ENCODE measurements at regions not wholly inside any gene's neighbourhood (a gene's known extent, or its start where the extent isn't known, plus 50 kb on each side); places are given as distances from the start of the nearest gene placed in this dataset.

DNA sequence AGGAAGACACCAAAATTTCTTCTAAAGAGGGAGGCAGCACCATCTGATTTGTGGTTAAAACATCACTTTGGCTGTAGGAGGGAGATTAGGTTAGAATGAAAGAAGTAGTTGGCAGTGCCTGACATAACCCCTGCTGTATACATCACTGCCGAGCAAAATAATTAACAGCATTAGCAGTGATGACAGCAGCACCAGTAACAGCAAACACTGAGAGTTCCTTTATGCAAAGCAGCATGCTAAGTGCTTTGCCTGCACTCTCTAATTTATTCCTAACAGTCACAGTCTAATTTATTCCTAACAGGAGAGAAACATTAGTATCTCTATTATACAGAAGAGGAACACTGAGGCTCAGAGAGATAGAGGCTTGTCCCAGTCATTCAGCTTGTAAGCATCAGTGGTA lies 1469.7 kb downstream of the AACS start (continued):
- TF ChIP-seq, protein P1, sequence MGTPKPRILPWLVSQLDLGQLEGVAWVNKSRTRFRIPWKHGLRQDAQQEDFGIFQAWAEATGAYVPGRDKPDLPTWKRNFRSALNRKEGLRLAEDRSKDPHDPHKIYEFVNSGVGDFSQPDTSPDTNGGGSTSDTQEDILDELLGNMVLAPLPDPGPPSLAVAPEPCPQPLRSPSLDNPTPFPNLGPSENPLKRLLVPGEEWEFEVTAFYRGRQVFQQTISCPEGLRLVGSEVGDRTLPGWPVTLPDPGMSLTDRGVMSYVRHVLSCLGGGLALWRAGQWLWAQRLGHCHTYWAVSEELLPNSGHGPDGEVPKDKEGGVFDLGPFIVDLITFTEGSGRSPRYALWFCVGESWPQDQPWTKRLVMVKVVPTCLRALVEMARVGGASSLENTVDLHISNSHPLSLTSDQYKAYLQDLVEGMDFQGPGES (IDR thresholded peaks at IDR 0.05), result no peak
- no peak for TF ChIP-seq FOXK2 (IDR thresholded peaks at IDR 0.05)
- TF ChIP-seq, protein P2, sequence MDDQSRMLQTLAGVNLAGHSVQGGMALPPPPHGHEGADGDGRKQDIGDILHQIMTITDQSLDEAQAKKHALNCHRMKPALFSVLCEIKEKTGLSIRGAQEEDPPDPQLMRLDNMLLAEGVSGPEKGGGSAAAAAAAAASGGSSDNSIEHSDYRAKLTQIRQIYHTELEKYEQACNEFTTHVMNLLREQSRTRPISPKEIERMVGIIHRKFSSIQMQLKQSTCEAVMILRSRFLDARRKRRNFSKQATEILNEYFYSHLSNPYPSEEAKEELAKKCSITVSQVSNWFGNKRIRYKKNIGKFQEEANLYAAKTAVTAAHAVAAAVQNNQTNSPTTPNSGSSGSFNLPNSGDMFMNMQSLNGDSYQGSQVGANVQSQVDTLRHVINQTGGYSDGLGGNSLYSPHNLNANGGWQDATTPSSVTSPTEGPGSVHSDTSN (IDR thresholded peaks at IDR 0.05; ENCODE audit: insufficient replicate concordance, low read depth, low read length), result no peak
- TF ChIP-seq JUND (IDR thresholded peaks at IDR 0.05; ENCODE audit: low read depth, low read length), result no peak

DNA sequence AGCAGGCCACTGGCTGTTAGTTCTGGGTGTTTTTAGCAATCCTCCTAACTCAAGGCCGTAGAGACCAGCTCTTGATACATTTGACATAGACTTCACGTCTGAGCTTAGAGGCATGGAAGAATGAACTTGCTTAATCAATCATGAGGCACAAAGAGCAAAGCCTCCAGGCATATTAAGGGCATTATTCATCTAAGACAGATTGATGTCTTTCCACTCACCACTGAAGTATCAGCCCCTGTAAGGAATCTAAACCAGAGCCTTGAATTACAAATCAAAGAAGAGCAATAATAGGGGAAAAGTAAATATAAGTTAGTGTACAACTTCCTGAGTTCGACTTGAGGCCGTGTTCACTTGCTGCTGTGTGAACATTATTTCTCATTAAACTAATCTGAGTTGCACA lies 1470.7 kb downstream of the AACS start:
- no peak overlapping the region for H3K9ac ChIP-seq (ENCODE audit: control insufficient read depth, insufficient read depth, low read length)
- H3K4me3 ChIP-seq, result no peak overlapping the region
- H3K4me1 ChIP-seq (ENCODE audit: control insufficient read depth, insufficient read depth, low read length), result no peaks in the 10 kb centered on the region
- FAIRE-seq, result no peak
- CTCF ChIA-PET, result no interaction called here
- H3K9me3 ChIP-seq (replicated peaks; ENCODE audit: control insufficient read depth, insufficient read depth, low read length), result no peaks in the 10 kb centered on the region
- intact Hi-C loops (cut with micrococcal nuclease; ENCODE audit: unreplicated experiment), result no loop called here
- POLR2A ChIA-PET, result no interaction called here
- no TSS peak for BruUV-seq (replicated peaks)
- H3K36me3 ChIP-seq (ENCODE audit: control insufficient read depth in 2 of 2, insufficient read depth in 2 of 2, low read length in 1 of 2), result no peaks in the 10 kb centered on the region
- SMC1A ChIA-PET (ENCODE audit: uncharacterized antibody, unreplicated experiment), result no interaction called here
- H3K79me2 ChIP-seq (ENCODE audit: control insufficient read depth, insufficient read depth, low read length), result no peaks in the 10 kb centered on the region
- no peak overlapping the region for H2AFZ ChIP-seq (ENCODE audit: control insufficient read depth, low read depth, low read length)
- WGBS (ENCODE audit: insufficient coverage, insufficient replicate concordance, low lambda C conversion rate, missing lambda C conversion rate), result 16% methylated on average over 4 of the region's 4 CpGs
- H4K20me1 ChIP-seq (ENCODE audit: control insufficient read depth, insufficient read depth), result no peaks in the 10 kb centered on the region
- DNase-seq (ENCODE audit: low read depth, low spot score), result no peak
- no peak overlapping the region for H3K4me2 ChIP-seq (ENCODE audit: control insufficient read depth, insufficient read depth)
- no peaks in the 10 kb centered on the region for H3K27me3 ChIP-seq (replicated peaks in 1 of 2; ENCODE audit: control insufficient read depth in 2 of 2, insufficient read depth in 2 of 2, low read length in 1 of 2)
- in situ Hi-C loops (cut with MboI), result no loop called here
- ATAC-seq, result no peak
- RAD21 ChIA-PET (ENCODE audit: unreplicated experiment), result no interaction called here
- no peak overlapping the region for H3K27ac ChIP-seq (ENCODE audit: control insufficient read depth, insufficient read depth)
- TF ChIP-seq NR2F1 (conservative IDR thresholded peaks at IDR 0.05), result no peak
- TF ChIP-seq CHD1 (IDR thresholded peaks at IDR 0.05; ENCODE audit: low read depth, low read length), result no peak
- TF ChIP-seq, protein P3, sequence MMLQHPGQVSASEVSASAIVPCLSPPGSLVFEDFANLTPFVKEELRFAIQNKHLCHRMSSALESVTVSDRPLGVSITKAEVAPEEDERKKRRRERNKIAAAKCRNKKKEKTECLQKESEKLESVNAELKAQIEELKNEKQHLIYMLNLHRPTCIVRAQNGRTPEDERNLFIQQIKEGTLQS (IDR thresholded peaks at IDR 0.05; ENCODE audit: borderline replicate concordance, extremely low read depth, low read depth, low read length), result no peak
- TF ChIP-seq NFYB (IDR thresholded peaks at IDR 0.05; ENCODE audit: insufficient read depth, low read depth, low read length), result no peak
- TF ChIP-seq NBN (IDR thresholded peaks at IDR 0.05), result no peak
- no peak for TF ChIP-seq GATAD2B (conservative IDR thresholded peaks at IDR 0.05; ENCODE audit: low read depth)
- TF ChIP-seq, protein P4, sequence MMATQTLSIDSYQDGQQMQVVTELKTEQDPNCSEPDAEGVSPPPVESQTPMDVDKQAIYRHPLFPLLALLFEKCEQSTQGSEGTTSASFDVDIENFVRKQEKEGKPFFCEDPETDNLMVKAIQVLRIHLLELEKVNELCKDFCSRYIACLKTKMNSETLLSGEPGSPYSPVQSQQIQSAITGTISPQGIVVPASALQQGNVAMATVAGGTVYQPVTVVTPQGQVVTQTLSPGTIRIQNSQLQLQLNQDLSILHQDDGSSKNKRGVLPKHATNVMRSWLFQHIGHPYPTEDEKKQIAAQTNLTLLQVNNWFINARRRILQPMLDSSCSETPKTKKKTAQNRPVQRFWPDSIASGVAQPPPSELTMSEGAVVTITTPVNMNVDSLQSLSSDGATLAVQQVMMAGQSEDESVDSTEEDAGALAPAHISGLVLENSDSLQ (IDR thresholded peaks at IDR 0.05), result no peak
- TF ChIP-seq CREM (IDR thresholded peaks at IDR 0.05; ENCODE audit: low read depth), result no peak
- no peak for TF ChIP-seq STAT3 (IDR thresholded peaks at IDR 0.05; ENCODE audit: low read depth, low read length)
- no peak for TF ChIP-seq WRNIP1 (IDR thresholded peaks at IDR 0.05; ENCODE audit: borderline replicate concordance, low read depth, low read length)
- TF ChIP-seq RFX5 (IDR thresholded peaks at IDR 0.05; ENCODE audit: low read depth, low read length), result no peak
- no peak for TF ChIP-seq MYB (IDR thresholded peaks at IDR 0.05; ENCODE audit: borderline replicate concordance, low read depth, low read length)
- TF ChIP-seq, protein P5, sequence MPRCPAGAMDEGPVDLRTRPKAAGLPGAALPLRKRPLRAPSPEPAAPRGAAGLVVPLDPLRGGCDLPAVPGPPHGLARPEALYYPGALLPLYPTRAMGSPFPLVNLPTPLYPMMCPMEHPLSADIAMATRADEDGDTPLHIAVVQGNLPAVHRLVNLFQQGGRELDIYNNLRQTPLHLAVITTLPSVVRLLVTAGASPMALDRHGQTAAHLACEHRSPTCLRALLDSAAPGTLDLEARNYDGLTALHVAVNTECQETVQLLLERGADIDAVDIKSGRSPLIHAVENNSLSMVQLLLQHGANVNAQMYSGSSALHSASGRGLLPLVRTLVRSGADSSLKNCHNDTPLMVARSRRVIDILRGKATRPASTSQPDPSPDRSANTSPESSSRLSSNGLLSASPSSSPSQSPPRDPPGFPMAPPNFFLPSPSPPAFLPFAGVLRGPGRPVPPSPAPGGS (IDR thresholded peaks at IDR 0.05; ENCODE audit: borderline replicate concordance, insufficient read depth, low read depth, low read length, poor library complexity, severe bottlenecking), result no peak
- no peak for TF ChIP-seq NFYA (IDR thresholded peaks at IDR 0.05; ENCODE audit: borderline replicate concordance, low read depth, low read length)
- no peak for TF ChIP-seq JUND (IDR thresholded peaks at IDR 0.05; ENCODE audit: low read depth, low read length)
- TF ChIP-seq, protein P1 (IDR thresholded peaks at IDR 0.05), result no peak
